ENCODE measurements at regions not wholly inside any gene's neighbourhood (a gene's known extent, or its start where the extent isn't known, plus 50 kb on each side); places are given as distances from the start of the nearest gene placed in this dataset.

GRCh38 chr5:3842591-3842990 lies 247.0 kb downstream of the IRX1 start:
- no CpG with 5 or more reads among the region's 6 CpGs for WGBS (ENCODE audit: insufficient coverage, insufficient read length)
- H3K27ac ChIP-seq (ENCODE audit: low read length) = no peak overlapping the region
- no peaks in the 10 kb centered on the region for H3K9me3 ChIP-seq (ENCODE audit: control insufficient read depth, insufficient read depth, low read length)
- H3K36me3 ChIP-seq (ENCODE audit: control insufficient read depth, insufficient read depth, low read length) = no peaks in the 10 kb centered on the region
- no peaks in the 10 kb centered on the region for H3K27me3 ChIP-seq (ENCODE audit: control insufficient read depth, insufficient read depth, low read length)
- H3K4me1 ChIP-seq (ENCODE audit: control insufficient read depth, insufficient read depth, low read length) = no peaks in the 10 kb centered on the region
- H3K4me3 ChIP-seq (ENCODE audit: low read length) = no peak overlapping the region
- DNase-seq (ENCODE audit: low read depth, low spot score) = no peak

- no peaks in the 10 kb centered on the region for H3K36me3 ChIP-seq (ENCODE audit: control insufficient read depth, insufficient read depth, low read length)
- no peaks in the 10 kb centered on the region for H3K4me1 ChIP-seq (ENCODE audit: control insufficient read depth, insufficient read depth, low read length)
- WGBS (ENCODE audit: insufficient coverage, insufficient read length) = no CpG with 5 or more reads among the region's 6 CpGs
- no peaks in the 10 kb centered on the region for H3K27me3 ChIP-seq (ENCODE audit: control insufficient read depth, insufficient read depth, low read length)
- H3K4me3 ChIP-seq (ENCODE audit: low read length) = no peak overlapping the region
- H3K27ac ChIP-seq (ENCODE audit: low read length) = no peak overlapping the region
- no peak for DNase-seq (ENCODE audit: low read depth, low spot score)
- no peaks in the 10 kb centered on the region for H3K9me3 ChIP-seq (ENCODE audit: control insufficient read depth, insufficient read depth, low read length)
These were observed 248.1 kb downstream of the IRX1 start for GRCh38 chr5:3843706-3844105.

GRCh38 chr5:3844266-3844665 lies 248.6 kb downstream of the IRX1 start:
- Histone ChIP-seq H3K9me3 (ENCODE audit: control insufficient read depth, insufficient read depth, low read length) (no peaks in the 10 kb centered on the region), H3K27me3 (ENCODE audit: control insufficient read depth, insufficient read depth, low read length) (no peaks in the 10 kb centered on the region), H3K36me3 (ENCODE audit: control insufficient read depth, insufficient read depth, low read length) (no peaks in the 10 kb centered on the region), H3K27ac (ENCODE audit: low read length) (no peak overlapping the region), H3K4me1 (ENCODE audit: control insufficient read depth, insufficient read depth, low read length) (no peaks in the 10 kb centered on the region), H3K4me3 (ENCODE audit: low read length) (no peak overlapping the region)
- DNase-seq (ENCODE audit: low read depth, low spot score) = no peak
- no CpG with 5 or more reads among the region's 7 CpGs for WGBS (ENCODE audit: insufficient coverage, insufficient read length)

- H3K9me3 ChIP-seq (ENCODE audit: control insufficient read depth, insufficient read depth, low read length) = no peaks in the 10 kb centered on the region
- H3K4me3 ChIP-seq (ENCODE audit: low read length) = no peak overlapping the region
- no peaks in the 10 kb centered on the region for H3K27me3 ChIP-seq (ENCODE audit: control insufficient read depth, insufficient read depth, low read length)
- H3K36me3 ChIP-seq (ENCODE audit: control insufficient read depth, insufficient read depth, low read length) = no peaks in the 10 kb centered on the region
- no peaks in the 10 kb centered on the region for H3K4me1 ChIP-seq (ENCODE audit: control insufficient read depth, insufficient read depth, low read length)
- no peak overlapping the region for H3K27ac ChIP-seq (ENCODE audit: low read length)
- no CpG with 5 or more reads among the region's 5 CpGs for WGBS (ENCODE audit: insufficient coverage, insufficient read length)
- no peak for DNase-seq (ENCODE audit: low read depth, low spot score)
These were observed 249.6 kb downstream of the IRX1 start for GRCh38 chr5:3845230-3845629.

GRCh38 chr5:3852161-3852916 lies 256.7 kb downstream of the IRX1 start:
- DNase-seq (ENCODE audit: low read depth, low spot score) = no peak
- peaks cover 3% of the 10 kb centered on the region; the same call in 1 of the 2 replicates for H3K4me1 ChIP-seq (ENCODE audit: control insufficient read depth, insufficient read depth, low read length)
- no peaks in the 10 kb centered on the region for H3K9me3 ChIP-seq (ENCODE audit: control insufficient read depth, insufficient read depth, low read length)
- no CpG with 5 or more reads among the region's 13 CpGs for WGBS (ENCODE audit: insufficient coverage, insufficient read length)
- no peaks in the 10 kb centered on the region for H3K36me3 ChIP-seq (ENCODE audit: control insufficient read depth, insufficient read depth, low read length)
- H3K27ac ChIP-seq (ENCODE audit: low read length) = no peak overlapping the region
- H3K4me3 ChIP-seq (ENCODE audit: low read length) = no peak overlapping the region
- no peaks in the 10 kb centered on the region for H3K27me3 ChIP-seq (ENCODE audit: control insufficient read depth, insufficient read depth, low read length)

GRCh38 chr5:3853362-3853761 lies 257.7 kb downstream of the IRX1 start:
- H3K27me3 ChIP-seq (ENCODE audit: control insufficient read depth, insufficient read depth, low read length) = no peaks in the 10 kb centered on the region

GRCh38 chr5:3854188-3854821 lies 258.7 kb downstream of the IRX1 start:
- Histone ChIP-seq H3K36me3 (ENCODE audit: control insufficient read depth, insufficient read depth, low read length) (no peaks in the 10 kb centered on the region), H3K4me3 (ENCODE audit: low read length) (no peak overlapping the region), H3K27ac (ENCODE audit: low read length) (no peak overlapping the region), H3K27me3 (ENCODE audit: control insufficient read depth, insufficient read depth, low read length) (no peaks in the 10 kb centered on the region), H3K4me1 (ENCODE audit: control insufficient read depth, insufficient read depth, low read length) (peaks cover 3% of the 10 kb centered on the region; the same call in 1 of the 2 replicates), H3K9me3 (ENCODE audit: control insufficient read depth, insufficient read depth, low read length) (no peaks in the 10 kb centered on the region)
- no CpG with 5 or more reads among the region's 30 CpGs for WGBS (ENCODE audit: insufficient coverage, insufficient read length)
- no peak for DNase-seq (ENCODE audit: low read depth, low spot score)

More at GRCh38 chr5:3853362-3853761, 257.7 kb downstream of the IRX1 start:
- no CpG with 5 or more reads among the region's 11 CpGs for WGBS (ENCODE audit: insufficient coverage, insufficient read length)
- no peak for DNase-seq (ENCODE audit: low read depth, low spot score)
- Histone ChIP-seq H3K27ac (ENCODE audit: low read length) (no peak overlapping the region), H3K4me3 (ENCODE audit: low read length) (no peak overlapping the region), H3K36me3 (ENCODE audit: control insufficient read depth, insufficient read depth, low read length) (no peaks in the 10 kb centered on the region), H3K9me3 (ENCODE audit: control insufficient read depth, insufficient read depth, low read length) (no peaks in the 10 kb centered on the region), H3K4me1 (ENCODE audit: control insufficient read depth, insufficient read depth, low read length) (peaks cover 3% of the 10 kb centered on the region; the same call in 1 of the 2 replicates)

- no CpG with 5 or more reads among the region's 6 CpGs for WGBS (ENCODE audit: insufficient coverage, insufficient read length)
These were observed 260.4 kb downstream of the IRX1 start for GRCh38 chr5:3856036-3856435.

GRCh38 chr5:3858524-3858923 lies 262.9 kb downstream of the IRX1 start:
- H3K9me3 ChIP-seq (ENCODE audit: control insufficient read depth, insufficient read depth, low read length) = no peaks in the 10 kb centered on the region
- WGBS (ENCODE audit: insufficient coverage, insufficient read length) = no CpG with 5 or more reads among the region's 4 CpGs
- DNase-seq (ENCODE audit: low read depth, low spot score) = no peak
- H3K27ac ChIP-seq (ENCODE audit: low read length) = no peak overlapping the region
- H3K4me3 ChIP-seq (ENCODE audit: low read length) = no peak overlapping the region
- H3K27me3 ChIP-seq (ENCODE audit: control insufficient read depth, insufficient read depth, low read length) = no peaks in the 10 kb centered on the region
- H3K36me3 ChIP-seq (ENCODE audit: control insufficient read depth, insufficient read depth, low read length) = no peaks in the 10 kb centered on the region
- H3K4me1 ChIP-seq (ENCODE audit: control insufficient read depth, insufficient read depth, low read length) = no peaks in the 10 kb centered on the region

More at GRCh38 chr5:3856036-3856435, 260.4 kb downstream of the IRX1 start:
- Histone ChIP-seq H3K4me1 (ENCODE audit: control insufficient read depth, insufficient read depth, low read length) (peaks cover 2% of the 10 kb centered on the region; the same call in 1 of the 2 replicates), H3K27ac (ENCODE audit: low read length) (no peak overlapping the region), H3K9me3 (ENCODE audit: control insufficient read depth, insufficient read depth, low read length) (no peaks in the 10 kb centered on the region), H3K27me3 (ENCODE audit: control insufficient read depth, insufficient read depth, low read length) (no peaks in the 10 kb centered on the region), H3K4me3 (ENCODE audit: low read length) (no peak overlapping the region), H3K36me3 (ENCODE audit: control insufficient read depth, insufficient read depth, low read length) (no peaks in the 10 kb centered on the region)
- no peak for DNase-seq (ENCODE audit: low read depth, low spot score)

- DNase-seq (ENCODE audit: low read depth, low spot score) = no peak
- no CpG with 5 or more reads among the region's 4 CpGs for WGBS (ENCODE audit: insufficient coverage, insufficient read length)
- H3K27me3 ChIP-seq (ENCODE audit: control insufficient read depth, insufficient read depth, low read length) = no peaks in the 10 kb centered on the region
These were observed 267.3 kb downstream of the IRX1 start for GRCh38 chr5:3862906-3863305.

More at GRCh38 chr5:3862906-3863305, 267.3 kb downstream of the IRX1 start:
- Histone ChIP-seq H3K27ac (ENCODE audit: low read length) (no peak overlapping the region), H3K9me3 (ENCODE audit: control insufficient read depth, insufficient read depth, low read length) (no peaks in the 10 kb centered on the region), H3K4me3 (ENCODE audit: low read length) (no peak overlapping the region), H3K4me1 (ENCODE audit: control insufficient read depth, insufficient read depth, low read length) (no peaks in the 10 kb centered on the region), H3K36me3 (ENCODE audit: control insufficient read depth, insufficient read depth, low read length) (no peaks in the 10 kb centered on the region)

Measured in iPS DF 6.9 (cell line).